DMS114 treated with DMSO at 0.1 percent for 48 hours (cell line): ENCODE measurements at regions not wholly inside any gene's neighbourhood (a gene's known extent, or its start where the extent isn't known, plus 50 kb on each side); places are given as distances from the start of the nearest gene placed in this dataset.
"Not testable (repeated sequence)": the region's sequence is repeated elsewhere in the genome, so short reads cannot be mapped to it uniquely, and the experiment has no call there.

Experiments
- DNase-seq: peaks from one replicate; lab custom pipeline; 2025; ENCODE audit not compliant: unreplicated experiment; lab: John Stamatoyannopoulos, UW

- no peak for DNase-seq
Measured at GRCh38 chr11:96447208-96448110, 57.6 kb downstream of the JRKL start.

- no peak for DNase-seq
Measured at GRCh38 chr11:96448225-96448624, 58.4 kb downstream of the JRKL start.

- no peak for DNase-seq
Measured at GRCh38 chr11:96456111-96456510, 66.3 kb downstream of the JRKL start.

GRCh38 chr11:96459751-96460150 is 69.9 kb downstream of the JRKL start:
- no peak for DNase-seq

GRCh38 chr11:96461871-96462270 is 72.1 kb downstream of the JRKL start:
- DNase-seq = no peak

- DNase-seq = peak; percentile 78
Measured at GRCh38 chr11:96464700-96465307, 75.0 kb downstream of the JRKL start.

GRCh38 chr11:96465512-96465911 is 75.7 kb downstream of the JRKL start:
- no peak for DNase-seq

- DNase-seq = no peak
Measured at GRCh38 chr11:96466607-96467006, 76.8 kb downstream of the JRKL start.

- no peak for DNase-seq
Measured at GRCh38 chr11:96469776-96470175, 80.0 kb downstream of the JRKL start.

GRCh38 chr11:96470521-96470920 is 80.7 kb downstream of the JRKL start:
- DNase-seq = no peak

GRCh38 chr11:96472085-96472484 is 82.3 kb downstream of the JRKL start:
- DNase-seq = no peak

- no peak for DNase-seq
Measured at GRCh38 chr11:96474263-96474662, 84.5 kb downstream of the JRKL start.

GRCh38 chr11:96481204-96481603 is 91.4 kb downstream of the JRKL start:
- DNase-seq = no peak

GRCh38 chr11:96481771-96482170 is 92.0 kb downstream of the JRKL start:
- DNase-seq = no peak

GRCh38 chr11:96482193-96482592 is 92.4 kb downstream of the JRKL start:
- DNase-seq = no peak

- no peak for DNase-seq
Measured at GRCh38 chr11:96483374-96483955, 93.7 kb downstream of the JRKL start.

GRCh38 chr11:96484361-96484760 is 94.5 kb downstream of the JRKL start:
- DNase-seq = no peak

GRCh38 chr11:96486890-96487611 is 97.2 kb downstream of the JRKL start:
- DNase-seq = no peak

GRCh38 chr11:96488911-96489310 is 99.1 kb downstream of the JRKL start:
- DNase-seq = not testable (repeated sequence)

GRCh38 chr11:96500440-96500839 is 110.6 kb downstream of the JRKL start:
- no peak for DNase-seq

- no peak for DNase-seq
Measured at GRCh38 chr11:96506041-96506440, 116.2 kb downstream of the JRKL start.
